ENCODE measurements at regions not wholly inside any gene's neighbourhood (a gene's known extent, or its start where the extent isn't known, plus 50 kb on each side); places are given as distances from the start of the nearest gene placed in this dataset.

DNA sequence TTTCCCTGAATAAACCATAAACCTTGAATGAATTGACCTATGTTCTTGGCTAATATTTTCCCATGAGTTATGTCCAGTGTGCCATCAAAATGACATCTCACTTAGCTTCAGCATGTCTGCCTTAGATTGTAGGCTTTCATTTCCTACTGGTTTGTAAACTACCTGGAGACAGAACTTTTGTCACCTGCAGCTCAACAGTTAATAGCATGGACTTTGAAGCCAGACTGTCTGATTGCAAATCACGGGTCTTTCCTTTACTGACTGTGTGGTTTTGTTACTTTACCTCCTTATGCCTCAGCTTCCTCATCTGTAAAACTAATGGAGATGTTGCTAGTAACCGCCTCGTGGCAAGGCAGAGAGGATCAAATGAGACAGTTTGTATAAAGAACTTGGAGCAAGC is 187.1 kb downstream of the SUCLG1 start:
- 69 to 76% methylated on average over 3 of the region's 3 CpGs for WGBS, 2 donors

DNA sequence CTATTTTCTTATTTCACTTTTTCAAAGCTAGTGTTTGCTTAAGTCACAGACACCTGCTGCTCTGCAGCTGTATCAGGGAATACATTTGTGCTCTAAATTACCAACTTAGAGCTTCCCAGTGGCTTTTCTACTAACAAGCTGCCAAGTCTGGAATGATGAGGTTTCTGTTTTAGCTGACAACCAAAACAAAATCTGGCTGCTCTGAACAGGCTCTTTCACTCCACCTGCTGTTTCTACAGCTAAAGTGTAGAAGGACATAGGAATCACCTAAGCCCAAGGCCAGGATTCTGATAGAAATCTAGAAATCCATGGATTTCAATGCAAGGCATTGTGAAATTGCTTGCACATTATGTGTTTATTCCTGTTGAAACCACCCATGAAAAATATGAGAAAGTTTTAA is 201.2 kb downstream of the SUCLG1 start:
- DNase-seq: peak in 2 of 3 donors; percentile 41 to 59
- Histone ChIP-seq H3K36me3 (ENCODE audit: control insufficient read depth in 4 of 4, insufficient read depth in 4 of 4, low read length in 4 of 4) (no peaks in the 10 kb centered on the region), H3K9me3 (ENCODE audit: control insufficient read depth in 4 of 4, insufficient read depth in 3 of 4, low read length in 3 of 4) (peaks cover 0 to 2% (median 0%) of the 10 kb centered on the region in 4 donors), H3K4me1 (ENCODE audit: control insufficient read depth in 5 of 5, insufficient read depth in 5 of 5, low read length in 5 of 5) (no peaks in the 10 kb centered on the region), H3K27me3 (ENCODE audit: control insufficient read depth in 3 of 3, insufficient read depth in 3 of 3, low read length in 2 of 3) (no peaks in the 10 kb centered on the region), H3K27ac (ENCODE audit: low read depth in 1 of 2, low read length in 1 of 2) (no peak overlapping the region), H3K4me3 (no peak overlapping the region), H3K9ac (ENCODE audit: insufficient read depth in 1 of 2, low read length in 2 of 2) (no peak overlapping the region)
- TF ChIP-seq, protein P1, sequence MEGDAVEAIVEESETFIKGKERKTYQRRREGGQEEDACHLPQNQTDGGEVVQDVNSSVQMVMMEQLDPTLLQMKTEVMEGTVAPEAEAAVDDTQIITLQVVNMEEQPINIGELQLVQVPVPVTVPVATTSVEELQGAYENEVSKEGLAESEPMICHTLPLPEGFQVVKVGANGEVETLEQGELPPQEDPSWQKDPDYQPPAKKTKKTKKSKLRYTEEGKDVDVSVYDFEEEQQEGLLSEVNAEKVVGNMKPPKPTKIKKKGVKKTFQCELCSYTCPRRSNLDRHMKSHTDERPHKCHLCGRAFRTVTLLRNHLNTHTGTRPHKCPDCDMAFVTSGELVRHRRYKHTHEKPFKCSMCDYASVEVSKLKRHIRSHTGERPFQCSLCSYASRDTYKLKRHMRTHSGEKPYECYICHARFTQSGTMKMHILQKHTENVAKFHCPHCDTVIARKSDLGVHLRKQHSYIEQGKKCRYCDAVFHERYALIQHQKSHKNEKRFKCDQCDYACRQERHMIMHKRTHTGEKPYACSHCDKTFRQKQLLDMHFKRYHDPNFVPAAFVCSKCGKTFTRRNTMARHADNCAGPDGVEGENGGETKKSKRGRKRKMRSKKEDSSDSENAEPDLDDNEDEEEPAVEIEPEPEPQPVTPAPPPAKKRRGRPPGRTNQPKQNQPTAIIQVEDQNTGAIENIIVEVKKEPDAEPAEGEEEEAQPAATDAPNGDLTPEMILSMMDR (IDR thresholded peaks at IDR 0.05; ENCODE audit: control extremely low read depth, extremely low read depth): no peak
- no peak for ATAC-seq (ENCODE audit: insufficient read depth, low FRiP score)

More for the DNA sequence above, 187.1 kb downstream of the SUCLG1 start:
- TF ChIP-seq, protein P1 (IDR thresholded peaks at IDR 0.05; ENCODE audit: control extremely low read depth, extremely low read depth): no peak
- DNase-seq (no peak), ATAC-seq (ENCODE audit: insufficient read depth, low FRiP score) (no peak)
- no peak overlapping the region for H3K9ac ChIP-seq (ENCODE audit: insufficient read depth in 1 of 2, low read length in 2 of 2)
- no peaks in the 10 kb centered on the region for H3K36me3 ChIP-seq (ENCODE audit: control insufficient read depth in 4 of 4, insufficient read depth in 4 of 4, low read length in 4 of 4)
- no peak overlapping the region for H3K27ac ChIP-seq (ENCODE audit: low read depth in 1 of 2, low read length in 1 of 2)
- no peak overlapping the region for H3K4me3 ChIP-seq
- no peaks in the 10 kb centered on the region for H3K9me3 ChIP-seq (ENCODE audit: control insufficient read depth in 4 of 4, insufficient read depth in 3 of 4, low read length in 3 of 4)
- no peaks in the 10 kb centered on the region for H3K4me1 ChIP-seq (ENCODE audit: control insufficient read depth in 5 of 5, insufficient read depth in 5 of 5, low read length in 5 of 5)
- no peaks in the 10 kb centered on the region for H3K27me3 ChIP-seq (ENCODE audit: control insufficient read depth in 3 of 3, insufficient read depth in 3 of 3, low read length in 2 of 3)

DNA sequence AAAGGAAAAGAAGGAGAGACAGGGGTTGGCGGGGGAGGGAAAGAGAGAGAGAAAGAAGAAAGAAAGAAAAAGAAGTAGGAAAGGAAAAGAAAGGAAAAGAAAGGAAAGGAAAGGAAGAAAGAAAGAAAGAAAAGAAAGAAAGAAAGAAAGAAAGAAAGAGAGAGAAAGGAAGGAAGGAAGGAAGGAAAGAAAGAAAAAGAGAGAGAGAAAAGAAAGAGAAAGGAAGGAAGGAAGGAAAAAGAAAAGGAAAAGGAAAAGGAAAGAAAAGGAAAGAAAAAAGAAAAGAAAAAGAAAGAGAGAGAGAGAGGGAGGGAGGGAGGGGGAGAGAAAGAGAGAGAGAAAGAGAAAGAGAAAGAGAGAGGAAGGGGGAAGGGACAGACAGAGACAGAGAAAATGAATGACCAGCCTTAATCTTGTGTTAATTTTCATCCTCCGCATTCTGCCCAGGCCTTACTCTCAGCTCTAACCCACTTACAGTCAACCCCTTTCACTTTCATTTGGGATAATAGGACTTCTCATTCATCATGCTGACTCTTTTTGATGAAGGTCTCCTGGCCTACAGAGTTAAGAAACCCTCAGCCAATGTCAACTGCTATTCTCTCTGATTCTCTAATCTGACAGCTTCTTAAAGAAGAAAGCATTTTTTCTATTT is 207.3 kb downstream of the SUCLG1 start:
- ATAC-seq (ENCODE audit: insufficient read depth, low FRiP score): no peak
- H3K27ac ChIP-seq (ENCODE audit: low read depth in 1 of 2, low read length in 1 of 2): no peak overlapping the region

More for the DNA sequence above, 207.3 kb downstream of the SUCLG1 start:
- Histone ChIP-seq H3K9me3 (ENCODE audit: control insufficient read depth in 4 of 4, insufficient read depth in 3 of 4, low read length in 3 of 4) (no peaks in the 10 kb centered on the region), H3K36me3 (ENCODE audit: control insufficient read depth in 4 of 4, insufficient read depth in 4 of 4, low read length in 4 of 4) (no peaks in the 10 kb centered on the region), H3K4me1 (ENCODE audit: control insufficient read depth in 5 of 5, insufficient read depth in 5 of 5, low read length in 5 of 5) (no peaks in the 10 kb centered on the region), H3K9ac (ENCODE audit: insufficient read depth in 1 of 2, low read length in 2 of 2) (no peak overlapping the region), H3K4me3 (no peak overlapping the region), H3K27me3 (ENCODE audit: control insufficient read depth in 3 of 3, insufficient read depth in 3 of 3, low read length in 2 of 3) (no peaks in the 10 kb centered on the region)
- no peak for DNase-seq
- WGBS, 2 donors: 92% methylated on average over 2 of the region's 2 CpGs
- TF ChIP-seq, protein P1 (IDR thresholded peaks at IDR 0.05; ENCODE audit: control extremely low read depth, extremely low read depth): no peak
